Caco-2 (cell line): ENCODE measurements at regions not wholly inside any gene's neighbourhood (a gene's known extent, or its start where the extent isn't known, plus 50 kb on each side); places are given as distances from the start of the nearest gene placed in this dataset.
"Not testable (repeated sequence)": the region's sequence is repeated elsewhere in the genome, so short reads cannot be mapped to it uniquely, and the experiment has no call there.

Experiments used
- BruUV-seq: library from RNA; stranded (reverse); fragments of 400-500 nt; replicated peaks from 2 replicates; lab custom pipeline; 2021; lab: Mats Ljungman, UMichigan
- CTCF ChIA-PET: fragments of 300-600 bp; sonication (Branson Sonifier 250); formaldehyde crosslinking; loops from one replicate; lab custom pipeline; 2022; ENCODE audit warnings: antibody characterized with exemption; lab: Charles Lee
- POLR2A ChIA-PET: fragments of 300-600 bp; sonication (Branson Sonifier 250); formaldehyde crosslinking; loops from one replicate; lab custom pipeline; 2022; ENCODE audit warnings: antibody characterized with exemption; lab: Charles Lee
- DNase-seq, 2 experiments: peaks; one replicate each; pipeline versions ENCODE4 v3.0.0 to v3.0.0-alpha.2; 2020 to 2022
- H3K27me3 ChIP-seq: replicated peaks from 2 replicates; pipeline ENCODE4 v1.6.0; 2011; ENCODE audit warnings: low read length; ENCODE audit not compliant: control insufficient read depth, insufficient read depth
- H3K36me3 ChIP-seq: 2 replicates; pipeline ENCODE4 v1.5.1; 2011; ENCODE audit warnings: low read length; ENCODE audit not compliant: control insufficient read depth, insufficient read depth
- H3K4me1 ChIP-seq: fragments of 250-450 bp; sonication (Bioruptor Pico); 2 replicates; pipeline ENCODE4 v1.5.1; 2020; ENCODE audit warnings: mild to moderate bottlenecking
- H3K4me3 ChIP-seq: 2 replicates; pipeline ENCODE4 v1.5.1; 2011; ENCODE audit warnings: low read depth, mild to moderate bottlenecking, control low read depth, low read length
- H3K9me3 ChIP-seq: fragments of 250-450 bp; sonication (Bioruptor Pico); 2 replicates; pipeline ENCODE4 v1.5.1; 2020; ENCODE audit warnings: mild to moderate bottlenecking, moderate library complexity
- H3K27ac Mint-ChIP-seq: one replicate; pipeline ENCODE4 v1.8.0; 2022; ENCODE audit warnings: mixed read lengths; ENCODE audit not compliant: unreplicated experiment
- H3K27me3 Mint-ChIP-seq: one replicate; pipeline ENCODE4 v1.8.0; 2022; ENCODE audit warnings: mixed read lengths; ENCODE audit not compliant: insufficient read depth, unreplicated experiment
- H3K36me3 Mint-ChIP-seq: one replicate; pipeline ENCODE4 v1.8.0; 2022; ENCODE audit warnings: mild to moderate bottlenecking, mixed read lengths; ENCODE audit not compliant: insufficient read depth, unreplicated experiment
- H3K4me1 Mint-ChIP-seq: one replicate; pipeline ENCODE4 v1.8.0; 2022; ENCODE audit warnings: low read depth, mixed read lengths; ENCODE audit not compliant: unreplicated experiment
- H3K4me3 Mint-ChIP-seq: one replicate; pipeline ENCODE4 v1.8.0; 2022; ENCODE audit warnings: mild to moderate bottlenecking, moderate library complexity, mixed read lengths; ENCODE audit not compliant: unreplicated experiment
- H3K9me3 Mint-ChIP-seq: one replicate; pipeline ENCODE4 v1.8.0; 2022; ENCODE audit warnings: mixed read lengths; ENCODE audit not compliant: unreplicated experiment
- CTCF ChIP-seq, 2 experiments: fragments of 200-600 bp in 1 of 2; IDR thresholded peaks; 1 replicate in 1 of 2; 2 replicates in 1 of 2; pipeline versions ENCODE4 v1.5.1 to v1.8.0; 2011 to 2022; ENCODE audit warnings: antibody characterized with exemption in 1 of 2, control low read depth in 1 of 2, inconsistent platforms in 1 of 2, low read depth in 1 of 2, low read length in 1 of 2, mild to moderate bottlenecking in 1 of 2, moderate library complexity in 1 of 2; ENCODE audit not compliant: insufficient read depth in 1 of 2, severe bottlenecking in 1 of 2, unreplicated experiment in 1 of 2
- intact Hi-C: fragments of 100-400 bp; cut with micrococcal nuclease; formaldehyde crosslinking; loops from one replicate; pipeline ENCODE4 v1.10.0; 2022; ENCODE audit not compliant: unreplicated experiment

GRCh38 chr5:93348231-93348630 lies 232.8 kb downstream of the NR2F1-AS1 start:
- Mint-ChIP-seq H3K4me1 (no peaks in the 10 kb centered on the region), H3K27me3 (no peaks in the 10 kb centered on the region), H3K27ac (no peak overlapping the region), H3K4me3 (no peak overlapping the region), H3K9me3 (no peaks in the 10 kb centered on the region), H3K36me3 (no peaks in the 10 kb centered on the region)
- Histone ChIP-seq H3K36me3 (no peaks in the 10 kb centered on the region), H3K4me1 (no peaks in the 10 kb centered on the region), H3K9me3 (no peaks in the 10 kb centered on the region), H3K27me3 (no peaks in the 10 kb centered on the region), H3K4me3 (no peak overlapping the region)
- no peak for DNase-seq
- no TSS peak for BruUV-seq
- intact Hi-C loops: no loop called here
- TF ChIP-seq CTCF (IDR thresholded peaks at IDR 0.05; ENCODE audit: insufficient read depth in 1 of 2, low read depth in 1 of 2, low read length in 1 of 2, severe bottlenecking in 1 of 2, unreplicated experiment in 1 of 2): no peak
- ChIA-PET POLR2A (no interaction called here), CTCF (no interaction called here)

DNA sequence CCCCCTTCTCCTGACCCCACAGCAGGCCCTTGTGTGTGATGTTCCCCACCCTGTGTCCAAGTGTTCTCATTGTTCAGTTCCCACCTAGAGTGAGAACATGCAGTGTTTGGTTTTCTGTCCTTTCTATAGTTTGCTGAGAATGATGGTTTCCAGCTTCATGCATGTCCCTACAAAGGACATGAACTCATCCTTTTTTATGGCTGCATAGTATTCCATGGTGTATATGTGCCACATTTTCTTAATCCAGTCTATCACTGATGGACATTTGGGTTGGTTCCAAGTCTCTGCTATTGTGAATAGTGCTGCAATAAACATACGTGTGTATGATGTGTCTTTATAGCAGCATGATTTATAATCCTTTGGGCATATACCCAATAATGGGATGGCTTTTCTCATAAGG lies 234.2 kb downstream of the NR2F1-AS1 start:
- intact Hi-C loops, POLR2A ChIA-PET, H3K4me1 Mint-ChIP-seq, H3K4me3 ChIP-seq, H3K27me3 Mint-ChIP-seq, H3K27ac Mint-ChIP-seq, H3K36me3 ChIP-seq, H3K36me3 Mint-ChIP-seq, BruUV-seq, DNase-seq, H3K27me3 ChIP-seq, H3K4me3 Mint-ChIP-seq, H3K9me3 Mint-ChIP-seq, H3K9me3 ChIP-seq, H3K4me1 ChIP-seq, CTCF ChIA-PET: not testable (repeated sequence)

- H3K36me3 Mint-ChIP-seq: no peaks in the 10 kb centered on the region
- CTCF ChIA-PET: no interaction called here
- no peak overlapping the region for H3K4me3 Mint-ChIP-seq
- no peaks in the 10 kb centered on the region for H3K9me3 Mint-ChIP-seq
- no peak overlapping the region for H3K4me3 ChIP-seq
- H3K27ac Mint-ChIP-seq: no peak overlapping the region
- DNase-seq: no peak
- no peaks in the 10 kb centered on the region for H3K27me3 Mint-ChIP-seq
- BruUV-seq: no TSS peak
- no peaks in the 10 kb centered on the region for H3K4me1 ChIP-seq
- H3K27me3 ChIP-seq: no peaks in the 10 kb centered on the region
- TF ChIP-seq CTCF (IDR thresholded peaks at IDR 0.05; ENCODE audit: insufficient read depth in 1 of 2, low read depth in 1 of 2, low read length in 1 of 2, severe bottlenecking in 1 of 2, unreplicated experiment in 1 of 2): no peak
- intact Hi-C loops: no loop called here
- POLR2A ChIA-PET: no interaction called here
- no peaks in the 10 kb centered on the region for H3K36me3 ChIP-seq
- H3K4me1 Mint-ChIP-seq: no peaks in the 10 kb centered on the region
- H3K9me3 ChIP-seq: no peaks in the 10 kb centered on the region
Measured at GRCh38 chr5:93346301-93346700, 234.7 kb downstream of the NR2F1-AS1 start.

- BruUV-seq: no TSS peak
- CTCF ChIA-PET: no interaction called here
- Histone ChIP-seq H3K9me3 (no peaks in the 10 kb centered on the region), H3K4me1 (no peaks in the 10 kb centered on the region), H3K4me3 (no peak overlapping the region), H3K27me3 (no peaks in the 10 kb centered on the region), H3K36me3 (no peaks in the 10 kb centered on the region)
- intact Hi-C loops: no loop called here
- POLR2A ChIA-PET: no interaction called here
- H3K27me3 Mint-ChIP-seq: no peaks in the 10 kb centered on the region
- no peaks in the 10 kb centered on the region for H3K9me3 Mint-ChIP-seq
- no peak for DNase-seq
- no peak overlapping the region for H3K27ac Mint-ChIP-seq
- H3K36me3 Mint-ChIP-seq: no peaks in the 10 kb centered on the region
- TF ChIP-seq CTCF (IDR thresholded peaks at IDR 0.05; ENCODE audit: insufficient read depth in 1 of 2, low read depth in 1 of 2, low read length in 1 of 2, severe bottlenecking in 1 of 2, unreplicated experiment in 1 of 2): no peak
- no peak overlapping the region for H3K4me3 Mint-ChIP-seq
- no peaks in the 10 kb centered on the region for H3K4me1 Mint-ChIP-seq
Measured at GRCh38 chr5:93343570-93343969, 237.4 kb downstream of the NR2F1-AS1 start.
